ENCODE measurements at regions not wholly inside any gene's neighbourhood (a gene's known extent, or its start where the extent isn't known, plus 50 kb on each side); places are given as distances from the start of the nearest gene placed in this dataset.

GRCh38 chr20:18928626-18929025, 115.0 kb downstream of the SCP2D1 start:
- ATAC-seq (ENCODE audit: insufficient read depth, low FRiP score) (no peak), DNase-seq (no peak)
- H3K27me3 ChIP-seq (ENCODE audit: control insufficient read depth in 3 of 3, insufficient read depth in 3 of 3, low read length in 2 of 3) = no peaks in the 10 kb centered on the region
- H3K4me3 ChIP-seq = no peak overlapping the region
- H3K9me3 ChIP-seq (ENCODE audit: control insufficient read depth in 4 of 4, insufficient read depth in 3 of 4, low read length in 3 of 4) = no peaks in the 10 kb centered on the region
- no peak overlapping the region for H3K9ac ChIP-seq (ENCODE audit: insufficient read depth in 1 of 2, low read length in 2 of 2)
- no peak for TF ChIP-seq CTCF (IDR thresholded peaks at IDR 0.05; ENCODE audit: control extremely low read depth, extremely low read depth)
- no peak overlapping the region for H3K27ac ChIP-seq (ENCODE audit: low read depth in 1 of 2, low read length in 1 of 2)
- no peaks in the 10 kb centered on the region for H3K4me1 ChIP-seq (ENCODE audit: control insufficient read depth in 5 of 5, insufficient read depth in 5 of 5, low read length in 5 of 5)
- no peaks in the 10 kb centered on the region for H3K36me3 ChIP-seq (ENCODE audit: control insufficient read depth in 4 of 4, insufficient read depth in 4 of 4, low read length in 4 of 4)

- TF ChIP-seq CTCF (IDR thresholded peaks at IDR 0.05; ENCODE audit: control extremely low read depth, extremely low read depth) = no peak
- 94 to 100% methylated on average over 1 of the region's 1 CpG for WGBS, 2 donors
- ATAC-seq (ENCODE audit: insufficient read depth, low FRiP score) (no peak), DNase-seq (no peak)
- no peaks in the 10 kb centered on the region for H3K36me3 ChIP-seq (ENCODE audit: control insufficient read depth in 4 of 4, insufficient read depth in 4 of 4, low read length in 4 of 4)
- H3K9ac ChIP-seq (ENCODE audit: insufficient read depth in 1 of 2, low read length in 2 of 2) = no peak overlapping the region
- H3K27me3 ChIP-seq (ENCODE audit: control insufficient read depth in 3 of 3, insufficient read depth in 3 of 3, low read length in 2 of 3) = no peaks in the 10 kb centered on the region
- H3K4me3 ChIP-seq = no peak overlapping the region
- H3K9me3 ChIP-seq (ENCODE audit: control insufficient read depth in 4 of 4, insufficient read depth in 3 of 4, low read length in 3 of 4) = no peaks in the 10 kb centered on the region
- no peaks in the 10 kb centered on the region for H3K4me1 ChIP-seq (ENCODE audit: control insufficient read depth in 5 of 5, insufficient read depth in 5 of 5, low read length in 5 of 5)
- no peak overlapping the region for H3K27ac ChIP-seq (ENCODE audit: low read depth in 1 of 2, low read length in 1 of 2)
Observed at GRCh38 chr20:18929800-18930199, 116.2 kb downstream of the SCP2D1 start.

- Histone ChIP-seq H3K27me3 (ENCODE audit: control insufficient read depth in 3 of 3, insufficient read depth in 3 of 3, low read length in 2 of 3) (no peaks in the 10 kb centered on the region), H3K27ac (ENCODE audit: low read depth in 1 of 2, low read length in 1 of 2) (no peak overlapping the region), H3K36me3 (ENCODE audit: control insufficient read depth in 4 of 4, insufficient read depth in 4 of 4, low read length in 4 of 4) (no peaks in the 10 kb centered on the region), H3K4me3 (no peak overlapping the region), H3K9me3 (ENCODE audit: control insufficient read depth in 4 of 4, insufficient read depth in 3 of 4, low read length in 3 of 4) (peaks cover 0 to 4% (median 1%) of the 10 kb centered on the region in 4 donors), H3K4me1 (ENCODE audit: control insufficient read depth in 5 of 5, insufficient read depth in 5 of 5, low read length in 5 of 5) (no peaks in the 10 kb centered on the region), H3K9ac (ENCODE audit: insufficient read depth in 1 of 2, low read length in 2 of 2) (no peak overlapping the region)
- DNase-seq (no peak), ATAC-seq (ENCODE audit: insufficient read depth, low FRiP score) (no peak)
- no peak for TF ChIP-seq CTCF (IDR thresholded peaks at IDR 0.05; ENCODE audit: control extremely low read depth, extremely low read depth)
- 87 to 89% methylated on average over 4 of the region's 4 CpGs for WGBS, 2 donors
Observed at GRCh38 chr20:18943542-18943941, 130.0 kb downstream of the SCP2D1 start.

- peaks cover 0 to 5% (median 2%) of the 10 kb centered on the region in 4 donors for H3K9me3 ChIP-seq (ENCODE audit: control insufficient read depth in 4 of 4, insufficient read depth in 3 of 4, low read length in 3 of 4)
- H3K27me3 ChIP-seq (ENCODE audit: control insufficient read depth in 3 of 3, insufficient read depth in 3 of 3, low read length in 2 of 3) = no peaks in the 10 kb centered on the region
- 64 to 80% methylated on average over 4 of the region's 4 CpGs for WGBS, 2 donors
- H3K27ac ChIP-seq (ENCODE audit: low read depth in 1 of 2, low read length in 1 of 2) = no peak overlapping the region
- H3K36me3 ChIP-seq (ENCODE audit: control insufficient read depth in 4 of 4, insufficient read depth in 4 of 4, low read length in 4 of 4) = no peaks in the 10 kb centered on the region
- TF ChIP-seq CTCF (IDR thresholded peaks at IDR 0.05; ENCODE audit: control extremely low read depth, extremely low read depth) = no peak
- no peak for DNase-seq
- H3K4me3 ChIP-seq = no peak overlapping the region
- H3K4me1 ChIP-seq (ENCODE audit: control insufficient read depth in 5 of 5, insufficient read depth in 5 of 5, low read length in 5 of 5) = no peaks in the 10 kb centered on the region
- no peak overlapping the region for H3K9ac ChIP-seq (ENCODE audit: insufficient read depth in 1 of 2, low read length in 2 of 2)
- no peak for ATAC-seq (ENCODE audit: insufficient read depth, low FRiP score)
Observed at GRCh38 chr20:18956890-18957289, 143.3 kb downstream of the SCP2D1 start.
